GM23338 (cell line): ENCODE measurements at regions not wholly inside any gene's neighbourhood (a gene's known extent, or its start where the extent isn't known, plus 50 kb on each side); places are given as distances from the start of the nearest gene placed in this dataset.

Experiments
- ATAC-seq: fragments of 200-7000 bp; cut with Tn5 transposase; 3 replicates; pipeline ENCODE4 v1.9.1; 2020
- DNase-seq: peaks from one replicate; pipeline ENCODE4 v3.0.0-alpha.2; 2015; ENCODE audit warnings: low spot score
- H2AFZ ChIP-seq: fragments of 200-600 bp; sonication (generic); 2 replicates; pipeline ENCODE4 v1.8.0; 2016; ENCODE audit warnings: antibody characterized with exemption, mild to moderate bottlenecking, moderate library complexity
- H3F3A ChIP-seq: fragments of 200-600 bp; sonication (generic); replicated peaks from 2 replicates; pipeline ENCODE4 v1.8.0; 2017; ENCODE audit warnings: antibody characterized with exemption, mixed run types, low read depth
- H3K27ac ChIP-seq: fragments of 200-600 bp; sonication (generic); 2 replicates; pipeline ENCODE4 v1.6.1; 2016; ENCODE audit warnings: low read depth
- H3K27me3 ChIP-seq: fragments of 200-600 bp; sonication (generic); 2 replicates; pipeline ENCODE4 v1.8.0; 2016; ENCODE audit warnings: mild to moderate bottlenecking, mixed run types, moderate library complexity; ENCODE audit not compliant: insufficient read depth
- H3K36me3 ChIP-seq: fragments of 200-600 bp; sonication (generic); 2 replicates; pipeline ENCODE4 v1.8.0; 2016; ENCODE audit warnings: mild to moderate bottlenecking; ENCODE audit not compliant: insufficient read depth
- H3K4me1 ChIP-seq: fragments of 200-600 bp; sonication (generic); 2 replicates; pipeline ENCODE4 v1.8.0; 2016; ENCODE audit warnings: mild to moderate bottlenecking, moderate library complexity; ENCODE audit not compliant: insufficient read depth
- H3K4me2 ChIP-seq: fragments of 200-600 bp; sonication (generic); 2 replicates; pipeline ENCODE4 v1.7.1; 2017; ENCODE audit warnings: mixed run types
- H3K4me3 ChIP-seq: fragments of 200-600 bp; sonication (generic); 2 replicates; pipeline ENCODE4 v1.6.1; 2016; ENCODE audit warnings: mixed run types
- H3K79me2 ChIP-seq: fragments of 200-600 bp; sonication (generic); replicated peaks from 2 replicates; pipeline ENCODE4 v1.8.0; 2017; ENCODE audit warnings: mild to moderate bottlenecking; ENCODE audit not compliant: insufficient read depth
- H3K9me2 ChIP-seq: fragments of 200-600 bp; sonication (generic); 2 replicates; pipeline ENCODE4 v1.8.0; 2017; ENCODE audit not compliant: insufficient read depth
- H4K20me1 ChIP-seq: fragments of 200-600 bp; sonication (generic); replicated peaks from 2 replicates; pipeline ENCODE4 v1.8.0; 2017; ENCODE audit warnings: mild to moderate bottlenecking; ENCODE audit not compliant: insufficient read depth
- H3K27ac Mint-ChIP-seq: 2 replicates; pipeline ENCODE4 v1.8.0; 2020; ENCODE audit warnings: inconsistent platforms, mild to moderate bottlenecking, moderate library complexity, mixed read lengths
- H3K27me3 Mint-ChIP-seq: 3 replicates; pipeline ENCODE4 v1.8.0; 2022; ENCODE audit warnings: low read depth, mild to moderate bottlenecking, moderate library complexity, mixed read lengths, inconsistent platforms; ENCODE audit not compliant: insufficient read depth, poor library complexity
- H3K36me3 Mint-ChIP-seq: 3 replicates; pipeline ENCODE4 v1.8.0; 2021; ENCODE audit warnings: low read depth, mild to moderate bottlenecking, inconsistent platforms, moderate library complexity, mixed read lengths
- H3K4me1 Mint-ChIP-seq: 3 replicates; pipeline ENCODE4 v1.8.0; 2020; ENCODE audit warnings: mild to moderate bottlenecking, inconsistent platforms, mixed read lengths
- H3K4me3 Mint-ChIP-seq: 3 replicates; pipeline ENCODE4 v1.8.0; 2021; ENCODE audit warnings: moderate library complexity, mild to moderate bottlenecking, inconsistent platforms, mixed read lengths
- H3K9me3 Mint-ChIP-seq: 3 replicates; pipeline ENCODE4 v1.8.0; 2020; ENCODE audit warnings: moderate library complexity, mild to moderate bottlenecking, inconsistent platforms, mixed read lengths
- CREB1 ChIP-seq: fragments of 250-450 bp; sonication (Bioruptor Pico); IDR thresholded peaks from 2 replicates; pipeline ENCODE4 v1.5.0; 2020; ENCODE audit warnings: low read depth, mild to moderate bottlenecking, moderate library complexity
- CTCF ChIP-seq, 2 experiments: fragments of 200-600 bp in 1 of 2; sonication (generic) in 1 of 2; conservative IDR thresholded peaks; 2 replicates each; pipeline versions ENCODE4 v1.5.1 to v1.6.1; 2016 to 2017; ENCODE audit warnings: antibody characterized with exemption in 2 of 2, low read depth in 2 of 2, mild to moderate bottlenecking in 2 of 2, moderate library complexity in 1 of 2
- EZH2phosphoT487 ChIP-seq: fragments of 200-600 bp; sonication (generic); IDR thresholded peaks from one replicate; pipeline ENCODE4 v1.8.1; 2018; ENCODE audit warnings: antibody characterized with exemption; ENCODE audit not compliant: unreplicated experiment
- JUNB ChIP-seq: IDR thresholded peaks from one replicate; pipeline ENCODE4 v1.6.1; 2016; ENCODE audit warnings: antibody characterized with exemption; ENCODE audit not compliant: unreplicated experiment
- NANOG ChIP-seq: IDR thresholded peaks from 2 replicates; pipeline ENCODE4 v1.6.1; 2016; ENCODE audit warnings: antibody characterized with exemption, borderline replicate concordance
- POLR2AphosphoS5 ChIP-seq: IDR thresholded peaks from 2 replicates; pipeline ENCODE4 v1.6.1; 2016; ENCODE audit warnings: antibody characterized with exemption, low read depth
- REST ChIP-seq: IDR thresholded peaks from one replicate; pipeline ENCODE4 v1.6.1; 2018; ENCODE audit warnings: antibody characterized with exemption; ENCODE audit not compliant: unreplicated experiment
- ZNF114 ChIP-seq: fragments of 250-450 bp; sonication (Bioruptor Pico); IDR thresholded peaks from 2 replicates; pipeline ENCODE4 v1.5.0; 2020; ENCODE audit warnings: mild to moderate bottlenecking, moderate library complexity
- ZNF331 ChIP-seq: fragments of 250-450 bp; sonication (Bioruptor Pico); IDR thresholded peaks from 2 replicates; pipeline ENCODE4 v1.5.0; 2020; ENCODE audit warnings: low read depth, mild to moderate bottlenecking, moderate library complexity
- TF ChIP-seq, protein P1 (sequence below): fragments of 250-450 bp; sonication (Bioruptor Pico); IDR thresholded peaks from 2 replicates; pipeline ENCODE4 v1.5.0; 2020; ENCODE audit warnings: mild to moderate bottlenecking, moderate library complexity

DNA sequence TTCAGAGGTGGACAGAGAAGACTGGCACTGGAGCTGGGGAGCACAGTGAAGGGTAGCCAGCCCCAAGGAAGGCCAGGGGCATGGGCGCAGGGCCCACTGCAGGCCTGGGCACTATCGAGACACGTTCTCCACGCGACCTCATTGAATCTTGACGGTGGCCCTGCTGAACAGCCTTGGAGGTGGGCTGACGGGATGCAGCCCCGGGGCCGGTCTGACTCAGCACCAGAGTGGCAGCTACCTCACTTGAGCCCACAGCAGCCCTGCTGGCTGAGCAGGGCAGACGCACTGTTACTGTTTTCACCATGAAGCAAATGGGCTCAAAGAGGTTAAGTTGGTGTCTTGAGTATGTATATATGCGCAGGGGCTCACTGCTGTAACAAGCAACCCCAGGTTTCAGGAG is 78.8 kb upstream of the FOXF1 start:
- H3K27me3 Mint-ChIP-seq = peaks cover 9% of the 10 kb centered on the region
- no peak overlapping the region for H3K4me2 ChIP-seq

More for the DNA sequence above, 78.8 kb upstream of the FOXF1 start:
- Mint-ChIP-seq H3K4me1 (no peaks in the 10 kb centered on the region), H3K27ac (no peak overlapping the region), H3K9me3 (no peaks in the 10 kb centered on the region; the same call in 2 of the 3 replicates), H3K36me3 (no peaks in the 10 kb centered on the region; the same call in 2 of the 3 replicates), H3K4me3 (no peak overlapping the region)
- H3K4me3 ChIP-seq = no peak overlapping the region
- H3K79me2 ChIP-seq = no peaks in the 10 kb centered on the region
- ATAC-seq = peak; percentile 72
- H3K4me1 ChIP-seq = no peaks in the 10 kb centered on the region
- H3K27ac ChIP-seq = no peak overlapping the region
- TF ChIP-seq CTCF (conservative IDR thresholded peaks at IDR 0.05; ENCODE audit: low read depth in 2 of 2) (no peak), REST (no peak), NANOG (no peak), CREB1 (no peak), POLR2AphosphoS5 (no peak), EZH2phosphoT487 (no peak), ZNF114 (CRISPR knock-in tag) (no peak), JUNB (no peak), ZNF331 (CRISPR knock-in tag) (no peak)
- TF ChIP-seq, protein P1, sequence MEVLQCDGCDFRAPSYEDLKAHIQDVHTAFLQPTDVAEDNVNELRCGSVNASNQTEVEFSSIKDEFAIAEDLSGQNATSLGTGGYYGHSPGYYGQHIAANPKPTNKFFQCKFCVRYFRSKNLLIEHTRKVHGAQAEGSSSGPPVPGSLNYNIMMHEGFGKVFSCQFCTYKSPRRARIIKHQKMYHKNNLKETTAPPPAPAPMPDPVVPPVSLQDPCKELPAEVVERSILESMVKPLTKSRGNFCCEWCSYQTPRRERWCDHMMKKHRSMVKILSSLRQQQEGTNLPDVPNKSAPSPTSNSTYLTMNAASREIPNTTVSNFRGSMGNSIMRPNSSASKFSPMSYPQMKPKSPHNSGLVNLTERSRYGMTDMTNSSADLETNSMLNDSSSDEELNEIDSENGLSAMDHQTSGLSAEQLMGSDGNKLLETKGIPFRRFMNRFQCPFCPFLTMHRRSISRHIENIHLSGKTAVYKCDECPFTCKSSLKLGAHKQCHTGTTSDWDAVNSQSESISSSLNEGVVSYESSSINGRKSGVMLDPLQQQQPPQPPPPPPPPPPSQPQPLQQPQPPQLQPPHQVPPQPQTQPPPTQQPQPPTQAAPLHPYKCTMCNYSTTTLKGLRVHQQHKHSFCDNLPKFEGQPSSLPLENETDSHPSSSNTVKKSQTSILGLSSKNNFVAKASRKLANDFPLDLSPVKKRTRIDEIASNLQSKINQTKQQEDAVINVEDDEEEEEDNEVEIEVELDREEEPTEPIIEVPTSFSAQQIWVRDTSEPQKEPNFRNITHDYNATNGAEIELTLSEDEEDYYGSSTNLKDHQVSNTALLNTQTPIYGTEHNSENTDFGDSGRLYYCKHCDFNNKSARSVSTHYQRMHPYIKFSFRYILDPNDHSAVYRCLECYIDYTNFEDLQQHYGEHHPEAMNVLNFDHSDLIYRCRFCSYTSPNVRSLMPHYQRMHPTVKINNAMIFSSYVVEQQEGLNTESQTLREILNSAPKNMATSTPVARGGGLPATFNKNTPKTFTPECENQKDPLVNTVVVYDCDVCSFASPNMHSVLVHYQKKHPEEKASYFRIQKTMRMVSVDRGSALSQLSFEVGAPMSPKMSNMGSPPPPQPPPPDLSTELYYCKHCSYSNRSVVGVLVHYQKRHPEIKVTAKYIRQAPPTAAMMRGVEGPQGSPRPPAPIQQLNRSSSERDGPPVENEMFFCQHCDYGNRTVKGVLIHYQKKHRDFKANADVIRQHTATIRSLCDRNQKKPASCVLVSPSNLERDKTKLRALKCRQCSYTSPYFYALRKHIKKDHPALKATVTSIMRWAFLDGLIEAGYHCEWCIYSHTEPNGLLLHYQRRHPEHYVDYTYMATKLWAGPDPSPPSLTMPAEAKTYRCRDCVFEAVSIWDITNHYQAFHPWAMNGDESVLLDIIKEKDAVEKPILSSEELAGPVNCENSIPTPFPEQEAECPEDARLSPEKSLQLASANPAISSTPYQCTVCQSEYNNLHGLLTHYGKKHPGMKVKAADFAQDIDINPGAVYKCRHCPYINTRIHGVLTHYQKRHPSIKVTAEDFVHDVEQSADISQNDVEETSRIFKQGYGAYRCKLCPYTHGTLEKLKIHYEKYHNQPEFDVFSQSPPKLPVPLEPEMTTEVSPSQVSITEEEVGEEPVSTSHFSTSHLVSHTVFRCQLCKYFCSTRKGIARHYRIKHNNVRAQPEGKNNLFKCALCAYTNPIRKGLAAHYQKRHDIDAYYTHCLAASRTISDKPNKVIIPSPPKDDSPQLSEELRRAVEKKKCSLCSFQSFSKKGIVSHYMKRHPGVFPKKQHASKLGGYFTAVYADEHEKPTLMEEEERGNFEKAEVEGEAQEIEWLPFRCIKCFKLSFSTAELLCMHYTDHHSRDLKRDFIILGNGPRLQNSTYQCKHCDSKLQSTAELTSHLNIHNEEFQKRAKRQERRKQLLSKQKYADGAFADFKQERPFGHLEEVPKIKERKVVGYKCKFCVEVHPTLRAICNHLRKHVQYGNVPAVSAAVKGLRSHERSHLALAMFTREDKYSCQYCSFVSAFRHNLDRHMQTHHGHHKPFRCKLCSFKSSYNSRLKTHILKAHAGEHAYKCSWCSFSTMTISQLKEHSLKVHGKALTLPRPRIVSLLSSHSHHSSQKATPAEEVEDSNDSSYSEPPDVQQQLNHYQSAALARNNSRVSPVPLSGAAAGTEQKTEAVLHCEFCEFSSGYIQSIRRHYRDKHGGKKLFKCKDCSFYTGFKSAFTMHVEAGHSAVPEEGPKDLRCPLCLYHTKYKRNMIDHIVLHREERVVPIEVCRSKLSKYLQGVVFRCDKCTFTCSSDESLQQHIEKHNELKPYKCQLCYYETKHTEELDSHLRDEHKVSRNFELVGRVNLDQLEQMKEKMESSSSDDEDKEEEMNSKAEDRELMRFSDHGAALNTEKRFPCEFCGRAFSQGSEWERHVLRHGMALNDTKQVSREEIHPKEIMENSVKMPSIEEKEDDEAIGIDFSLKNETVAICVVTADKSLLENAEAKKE (CRISPR knock-in tag) = no peak
- DNase-seq = peak; percentile 15
- H3K36me3 ChIP-seq = no peaks in the 10 kb centered on the region
- no peaks in the 10 kb centered on the region for H4K20me1 ChIP-seq
- H3F3A ChIP-seq = no peaks in the 10 kb centered on the region
- H3K9me2 ChIP-seq = no peaks in the 10 kb centered on the region
- H3K27me3 ChIP-seq = no peaks in the 10 kb centered on the region
- H2AFZ ChIP-seq = no peak overlapping the region
